Keratinocyte (primary cell): ENCODE measurements at regions not wholly inside any gene's neighbourhood (a gene's known extent, or its start where the extent isn't known, plus 50 kb on each side); places are given as distances from the start of the nearest gene placed in this dataset.

Experiments
- DNase-seq: peaks from one replicate; pipeline ENCODE4 v3.0.0-alpha.2; 2011; ENCODE audit warnings: low read depth, missing footprints, low spot score
- FAIRE-seq: peaks from 2 replicates; lab custom pipeline; 2011; peaks lifted over from hg19 to GRCh38; lab: Jason Lieb, UNC
- H2AFZ ChIP-seq: 2 replicates; pipeline ENCODE4 v1.6.0; 2012; ENCODE audit warnings: low read length, control low read depth, inconsistent platforms; ENCODE audit not compliant: control insufficient read depth
- H3K27ac ChIP-seq: 2 replicates; pipeline ENCODE4 v1.5.1; 2011; ENCODE audit warnings: low read length; ENCODE audit not compliant: control insufficient read depth, insufficient read depth
- H3K27me3 ChIP-seq: 3 replicates; pipeline ENCODE4 v1.6.0; 2011; ENCODE audit warnings: low read length; ENCODE audit not compliant: control insufficient read depth, insufficient read depth; ENCODE audit errors: extremely low read depth
- H3K36me3 ChIP-seq, 2 experiments: 2 replicates in 1 of 2; 3 replicates in 1 of 2; pipeline ENCODE4 v1.5.1; 2011; ENCODE audit warnings: low read length in 2 of 2, mild to moderate bottlenecking in 1 of 2; ENCODE audit not compliant: control insufficient read depth in 2 of 2, insufficient read depth in 2 of 2; ENCODE audit errors: extremely low read depth in 1 of 2
- H3K4me1 ChIP-seq: 3 replicates; pipeline ENCODE4 v1.5.1; 2011; ENCODE audit warnings: low read length; ENCODE audit not compliant: control insufficient read depth, insufficient read depth; ENCODE audit errors: extremely low read depth
- H3K4me2 ChIP-seq: 3 replicates; pipeline ENCODE4 v1.6.0; 2011; ENCODE audit warnings: low read depth, low read length; ENCODE audit not compliant: control insufficient read depth, insufficient read depth; ENCODE audit errors: extremely low read depth
- H3K4me3 ChIP-seq, 3 experiments: fragments of 200-600 bp in 1 of 3; sonication (generic) in 1 of 3; 2 replicates in 2 of 3; 3 replicates in 1 of 3; pipeline ENCODE4 v1.5.1; 2011 to 2016; ENCODE audit warnings: low read length in 3 of 3, mild to moderate bottlenecking in 3 of 3, control low read depth in 2 of 3, inconsistent platforms in 1 of 3, low read depth in 1 of 3, mixed read lengths in 1 of 3, mixed run types in 1 of 3, moderate library complexity in 1 of 3; ENCODE audit not compliant: control insufficient read depth in 2 of 3, insufficient read depth in 2 of 3; ENCODE audit errors: extremely low read depth in 1 of 3
- H3K79me2 ChIP-seq: 2 replicates; pipeline ENCODE4 v1.6.0; 2012; ENCODE audit warnings: low read length; ENCODE audit not compliant: control insufficient read depth, insufficient read depth
- H3K9ac ChIP-seq: 3 replicates; pipeline ENCODE4 v1.6.0; 2011; ENCODE audit warnings: low read length; ENCODE audit not compliant: control insufficient read depth, insufficient read depth; ENCODE audit errors: extremely low read depth
- H3K9me1 ChIP-seq: 3 replicates; pipeline ENCODE4 v1.6.0; 2011; ENCODE audit warnings: low read length; ENCODE audit not compliant: control insufficient read depth, insufficient read depth; ENCODE audit errors: extremely low read depth
- H3K9me3 ChIP-seq: 2 replicates; pipeline ENCODE4 v1.5.1; 2012; ENCODE audit warnings: low read depth, low read length; ENCODE audit not compliant: control insufficient read depth
- H4K20me1 ChIP-seq: 3 replicates; pipeline ENCODE4 v1.6.0; 2011; ENCODE audit warnings: low read length; ENCODE audit not compliant: control insufficient read depth, insufficient read depth; ENCODE audit errors: extremely low read depth
- CTCF ChIP-seq, 3 experiments: IDR thresholded peaks in 1 of 3; conservative IDR thresholded peaks in 1 of 3; optimal IDR thresholded peaks in 1 of 3; 2 replicates in 2 of 3; 3 replicates in 1 of 3; pipeline versions ENCODE3 to v1.5.1; 2011; ENCODE audit warnings: low read length in 3 of 3, mild to moderate bottlenecking in 3 of 3, moderate library complexity in 2 of 3, control low read depth in 1 of 3, inconsistent platforms in 1 of 3; ENCODE audit not compliant: insufficient read depth in 2 of 3; ENCODE audit errors: extremely low read depth in 1 of 3
- EZH2 ChIP-seq: IDR thresholded peaks from one replicate; pipeline ENCODE4 v1.6.1; 2012; ENCODE audit warnings: inconsistent platforms, mild to moderate bottlenecking, low read length, moderate library complexity
- dilution Hi-C: fragments of 300-500 bp; cut with MboI; formaldehyde crosslinking; loops from one replicate; pipeline ENCODE4 v1.7.0; 2020; ENCODE audit warnings: low sequenced_read_pairs; ENCODE audit not compliant: extremely low pct_ligation_motif_present

GRCh38 chr2:176619504-176619903 lies 350.3 kb downstream of the MTX2 start:
- Histone ChIP-seq H2AFZ (no peak overlapping the region), H3K27ac (no peak overlapping the region), H3K9me1 (no peaks in the 10 kb centered on the region), H3K79me2 (no peaks in the 10 kb centered on the region), H3K4me2 (no peak overlapping the region), H3K9ac (no peak overlapping the region), H3K36me3 (no peaks in the 10 kb centered on the region), H3K27me3 (no peaks in the 10 kb centered on the region), H3K9me3 (no peaks in the 10 kb centered on the region), H3K4me3 (no peak overlapping the region), H4K20me1 (no peaks in the 10 kb centered on the region), H3K4me1 (no peaks in the 10 kb centered on the region)
- dilution Hi-C loops: no loop called here
- FAIRE-seq (no peak), DNase-seq (no peak)
- TF ChIP-seq EZH2 (no peak), CTCF (optimal IDR thresholded peaks at IDR 0.05 in 1 of 3, IDR thresholded peaks at IDR 0.05 in 1 of 3, conservative IDR thresholded peaks at IDR 0.05 in 1 of 3; ENCODE audit: extremely low read depth in 1 of 3, insufficient read depth in 2 of 3, low read length in 3 of 3) (no peak)

- no peak for TF ChIP-seq CTCF (optimal IDR thresholded peaks at IDR 0.05 in 1 of 3, IDR thresholded peaks at IDR 0.05 in 1 of 3, conservative IDR thresholded peaks at IDR 0.05 in 1 of 3; ENCODE audit: extremely low read depth in 1 of 3, insufficient read depth in 2 of 3, low read length in 3 of 3)
- TF ChIP-seq EZH2: no peak
- H4K20me1 ChIP-seq: no peaks in the 10 kb centered on the region
- H3K36me3 ChIP-seq: no peaks in the 10 kb centered on the region
- H3K9ac ChIP-seq: no peak overlapping the region
- no peak for FAIRE-seq
- no peak overlapping the region for H3K4me3 ChIP-seq
- no peaks in the 10 kb centered on the region for H3K9me3 ChIP-seq
- peaks cover 4% of the 10 kb centered on the region for H3K27me3 ChIP-seq
- no peaks in the 10 kb centered on the region for H3K4me1 ChIP-seq
- DNase-seq: no peak
- no peak overlapping the region for H3K27ac ChIP-seq
- H2AFZ ChIP-seq: no peak overlapping the region
- dilution Hi-C loops: no loop called here
- H3K4me2 ChIP-seq: no peak overlapping the region
- H3K79me2 ChIP-seq: no peaks in the 10 kb centered on the region
- no peaks in the 10 kb centered on the region for H3K9me1 ChIP-seq
Measured at GRCh38 chr2:176621350-176621749, 352.1 kb downstream of the MTX2 start.
